Nephron progenitor cell (in vitro differentiated cells): ENCODE measurements at regions not wholly inside any gene's neighbourhood (a gene's known extent, or its start where the extent isn't known, plus 50 kb on each side); places are given as distances from the start of the nearest gene placed in this dataset.

Source experiments
- DNase-seq: peaks from one replicate; pipeline ENCODE4 v3.0.0; 2021
- H3K27ac Mint-ChIP-seq: 2 replicates; pipeline ENCODE4 v1.8.0; 2021; ENCODE audit warnings: mild to moderate bottlenecking, moderate library complexity, mixed read lengths
- H3K27me3 Mint-ChIP-seq: 2 replicates; pipeline ENCODE4 v1.8.0; 2021; ENCODE audit warnings: mild to moderate bottlenecking, low read depth, mixed read lengths; ENCODE audit not compliant: poor library complexity
- H3K36me3 Mint-ChIP-seq: 2 replicates; pipeline ENCODE4 v1.8.0; 2021; ENCODE audit warnings: low read depth, mixed read lengths
- H3K4me1 Mint-ChIP-seq: 2 replicates; pipeline ENCODE4 v1.8.0; 2021; ENCODE audit warnings: mixed read lengths
- H3K4me3 Mint-ChIP-seq: 2 replicates; pipeline ENCODE4 v1.8.0; 2021; ENCODE audit warnings: mild to moderate bottlenecking, moderate library complexity, mixed read lengths
- H3K9me3 Mint-ChIP-seq: 2 replicates; pipeline ENCODE4 v1.8.0; 2021; ENCODE audit warnings: mild to moderate bottlenecking, moderate library complexity, mixed read lengths
- TF ChIP-seq, protein P1 (sequence below): fragments of 200-600 bp; sonication (generic); IDR thresholded peaks from 2 replicates; pipeline ENCODE4 v1.5.0; 2021; ENCODE audit warnings: antibody characterized with exemption

GRCh38 chr2:226130192-226130591, 669.4 kb downstream of the IRS1 start:
- peak; percentile 11 for DNase-seq
- Mint-ChIP-seq H3K9me3 (no peaks in the 10 kb centered on the region), H3K4me1 (peaks cover 7% of the 10 kb centered on the region), H3K27ac (no peak overlapping the region), H3K36me3 (no peaks in the 10 kb centered on the region), H3K27me3 (no peaks in the 10 kb centered on the region), H3K4me3 (no peak overlapping the region)
- TF ChIP-seq, protein P1, sequence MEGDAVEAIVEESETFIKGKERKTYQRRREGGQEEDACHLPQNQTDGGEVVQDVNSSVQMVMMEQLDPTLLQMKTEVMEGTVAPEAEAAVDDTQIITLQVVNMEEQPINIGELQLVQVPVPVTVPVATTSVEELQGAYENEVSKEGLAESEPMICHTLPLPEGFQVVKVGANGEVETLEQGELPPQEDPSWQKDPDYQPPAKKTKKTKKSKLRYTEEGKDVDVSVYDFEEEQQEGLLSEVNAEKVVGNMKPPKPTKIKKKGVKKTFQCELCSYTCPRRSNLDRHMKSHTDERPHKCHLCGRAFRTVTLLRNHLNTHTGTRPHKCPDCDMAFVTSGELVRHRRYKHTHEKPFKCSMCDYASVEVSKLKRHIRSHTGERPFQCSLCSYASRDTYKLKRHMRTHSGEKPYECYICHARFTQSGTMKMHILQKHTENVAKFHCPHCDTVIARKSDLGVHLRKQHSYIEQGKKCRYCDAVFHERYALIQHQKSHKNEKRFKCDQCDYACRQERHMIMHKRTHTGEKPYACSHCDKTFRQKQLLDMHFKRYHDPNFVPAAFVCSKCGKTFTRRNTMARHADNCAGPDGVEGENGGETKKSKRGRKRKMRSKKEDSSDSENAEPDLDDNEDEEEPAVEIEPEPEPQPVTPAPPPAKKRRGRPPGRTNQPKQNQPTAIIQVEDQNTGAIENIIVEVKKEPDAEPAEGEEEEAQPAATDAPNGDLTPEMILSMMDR, result no peak

DNA sequence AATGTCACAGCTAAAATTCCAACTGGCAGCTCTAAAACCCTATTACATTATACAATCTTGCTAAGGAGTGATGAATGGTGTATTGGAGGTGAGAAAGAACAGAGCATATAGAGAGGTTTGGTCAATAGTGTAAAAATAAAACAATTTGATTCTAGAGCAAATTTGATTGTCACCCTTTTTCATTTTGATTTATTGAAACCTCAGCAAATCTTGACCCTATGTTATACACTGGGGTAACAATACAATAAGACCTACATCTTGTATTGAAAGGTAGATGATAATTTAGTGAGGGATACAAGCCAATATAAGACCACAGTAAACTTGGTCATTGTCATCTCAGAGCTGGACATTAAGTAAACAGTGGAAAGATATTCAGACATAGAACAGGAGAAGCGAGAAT, 671.9 kb downstream of the IRS1 start:
- H3K27ac Mint-ChIP-seq, result no peak overlapping the region
- TF ChIP-seq, protein P1, result no peak
- no peaks in the 10 kb centered on the region for H3K36me3 Mint-ChIP-seq
- DNase-seq, result no peak
- H3K27me3 Mint-ChIP-seq, result no peaks in the 10 kb centered on the region
- H3K9me3 Mint-ChIP-seq, result no peaks in the 10 kb centered on the region
- H3K4me3 Mint-ChIP-seq, result no peak overlapping the region
- peaks cover 28% of the 10 kb centered on the region for H3K4me1 Mint-ChIP-seq

DNA sequence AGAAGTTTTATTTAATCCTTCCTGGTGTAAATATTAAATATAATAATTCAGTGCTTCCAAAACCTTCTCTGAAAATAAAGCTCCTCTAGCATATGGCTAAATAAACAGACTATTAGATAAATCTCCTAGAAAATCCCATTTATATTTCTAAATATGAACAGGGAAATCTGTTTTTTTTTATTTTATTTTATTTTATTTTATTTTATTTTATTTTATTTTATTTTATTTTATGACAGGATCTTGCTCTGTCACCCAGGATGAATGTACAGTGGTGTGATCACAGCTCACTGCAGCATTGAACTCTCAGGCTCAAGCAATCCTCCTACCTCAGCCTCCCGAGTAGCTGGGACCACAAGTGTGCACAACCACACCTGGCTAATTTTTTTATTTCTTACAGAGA, 673.5 kb downstream of the IRS1 start:
- TF ChIP-seq, protein P1, result no peak
- Mint-ChIP-seq H3K4me1 (peaks cover 28% of the 10 kb centered on the region), H3K27ac (no peak overlapping the region), H3K4me3 (no peak overlapping the region), H3K27me3 (no peaks in the 10 kb centered on the region), H3K36me3 (no peaks in the 10 kb centered on the region), H3K9me3 (no peaks in the 10 kb centered on the region)
- DNase-seq, result no peak

DNA sequence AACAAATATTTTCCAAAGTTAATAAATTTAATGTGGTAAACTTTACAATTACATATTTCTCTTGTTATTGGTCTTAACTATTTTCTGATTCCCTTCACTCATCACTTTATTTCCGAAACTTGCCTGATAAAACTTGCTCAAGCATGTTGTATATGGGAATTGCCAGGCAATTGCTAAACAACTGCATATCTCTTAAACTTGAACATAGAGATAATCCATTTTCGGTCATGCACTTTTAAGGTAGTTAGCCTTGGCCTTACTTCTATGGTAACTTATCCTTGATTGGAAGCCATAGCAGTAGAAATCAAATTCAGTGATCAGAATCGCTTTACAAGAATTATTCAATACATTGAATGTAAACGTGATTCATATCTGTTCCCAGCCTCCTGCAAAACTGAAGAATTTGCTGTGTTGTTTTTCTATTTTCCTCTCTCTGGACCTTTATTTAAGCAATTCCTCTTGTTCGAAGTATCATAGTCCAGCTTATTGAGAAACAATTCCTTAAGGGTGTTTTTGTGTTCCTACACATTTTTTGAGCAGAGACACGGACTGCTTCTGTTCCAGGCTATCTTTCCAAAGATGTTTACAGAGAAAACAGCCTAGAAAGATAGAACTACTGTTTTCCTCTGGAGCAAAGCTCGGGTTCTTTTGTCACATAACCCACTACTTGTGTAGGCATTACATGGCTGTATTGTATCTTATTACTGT, 674.3 kb downstream of the IRS1 start:
- Mint-ChIP-seq H3K4me1 (peaks cover 28% of the 10 kb centered on the region), H3K27ac (peak overlapping the region; percentile 29), H3K4me3 (no peak overlapping the region), H3K27me3 (no peaks in the 10 kb centered on the region), H3K36me3 (no peaks in the 10 kb centered on the region), H3K9me3 (no peaks in the 10 kb centered on the region)
- no peak for DNase-seq
- TF ChIP-seq, protein P1, result no peak

DNA sequence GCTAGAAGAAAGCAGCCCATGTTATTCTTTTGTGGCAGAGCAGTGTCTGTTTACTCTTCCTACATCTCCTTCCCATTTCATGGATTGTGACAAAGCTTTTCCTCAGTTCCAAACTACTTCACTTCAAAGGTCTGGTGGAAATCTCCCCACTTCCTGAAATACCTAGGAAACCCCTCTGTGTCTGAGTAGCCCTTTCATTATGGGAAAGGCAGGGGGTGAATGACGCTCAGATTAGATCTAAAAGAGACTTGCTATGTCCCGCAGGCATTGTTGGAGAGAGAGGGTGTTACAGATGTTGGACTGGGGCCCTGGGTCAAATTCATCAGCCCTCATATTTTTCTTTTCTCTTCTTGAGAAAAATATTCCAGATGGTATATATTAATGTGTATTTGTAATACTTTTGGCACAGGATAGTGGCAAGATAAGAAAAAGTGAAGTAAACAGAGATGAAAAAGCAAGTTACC, 675.0 kb downstream of the IRS1 start:
- peaks cover 28% of the 10 kb centered on the region for H3K4me1 Mint-ChIP-seq
- no peaks in the 10 kb centered on the region for H3K27me3 Mint-ChIP-seq
- no peaks in the 10 kb centered on the region for H3K9me3 Mint-ChIP-seq
- no peak for DNase-seq
- H3K4me3 Mint-ChIP-seq, result no peak overlapping the region
- H3K36me3 Mint-ChIP-seq, result no peaks in the 10 kb centered on the region
- peak overlapping the region; percentile 44 for H3K27ac Mint-ChIP-seq
- TF ChIP-seq, protein P1, result no peak

GRCh38 chr2:226123300-226123699, 676.3 kb downstream of the IRS1 start:
- Mint-ChIP-seq H3K9me3 (no peaks in the 10 kb centered on the region), H3K27ac (no peak overlapping the region), H3K4me1 (peaks cover 33% of the 10 kb centered on the region), H3K4me3 (no peak overlapping the region), H3K36me3 (no peaks in the 10 kb centered on the region), H3K27me3 (no peaks in the 10 kb centered on the region)
- no peak for DNase-seq
- TF ChIP-seq, protein P1, result no peak
